Activated T-helper 1 cell treated with anti-CD3 and anti-CD28 coated beads, Interleukin-12 subunit alpha, Interleukin-12 subunit beta, Interleukin-2, Interleukin-4 antibody, amounts not matched to agents 30 ng/mL and 10 ng/mL and 1 ng/mL, durations not matched to agents 14 hours and 24 hours and 36 hours (primary cell): ENCODE measurements at regions not wholly inside any gene's neighbourhood (a gene's known extent, or its start where the extent isn't known, plus 50 kb on each side); places are given as distances from the start of the nearest gene placed in this dataset.

ENCODE experiments used
- DNase-seq: peaks from one replicate; pipeline ENCODE4 v3.0.0; 2021; ENCODE audit warnings: low spot score
- H3K27ac Mint-ChIP-seq: one replicate; pipeline ENCODE4 v1.8.0; 2021; ENCODE audit warnings: mild to moderate bottlenecking, mixed read lengths
- H3K27me3 Mint-ChIP-seq: one replicate; pipeline ENCODE4 v1.8.0; 2022; ENCODE audit warnings: mild to moderate bottlenecking, moderate library complexity, mixed read lengths; ENCODE audit not compliant: insufficient read depth
- H3K36me3 Mint-ChIP-seq: one replicate; pipeline ENCODE4 v1.8.0; 2021; ENCODE audit warnings: low read depth, mixed read lengths
- H3K4me1 Mint-ChIP-seq: one replicate; pipeline ENCODE4 v1.8.0; 2021; ENCODE audit warnings: low read depth, mixed read lengths
- H3K4me3 Mint-ChIP-seq: one replicate; pipeline ENCODE4 v1.8.0; 2021; ENCODE audit warnings: mild to moderate bottlenecking, moderate library complexity, mixed read lengths
- H3K9me3 Mint-ChIP-seq: one replicate; pipeline ENCODE4 v1.8.0; 2021; ENCODE audit warnings: mixed read lengths
- intact Hi-C: fragments of 100-400 bp; cut with micrococcal nuclease; formaldehyde crosslinking; loops from one replicate; pipeline ENCODE4 v1.15.1; 2024

DNA sequence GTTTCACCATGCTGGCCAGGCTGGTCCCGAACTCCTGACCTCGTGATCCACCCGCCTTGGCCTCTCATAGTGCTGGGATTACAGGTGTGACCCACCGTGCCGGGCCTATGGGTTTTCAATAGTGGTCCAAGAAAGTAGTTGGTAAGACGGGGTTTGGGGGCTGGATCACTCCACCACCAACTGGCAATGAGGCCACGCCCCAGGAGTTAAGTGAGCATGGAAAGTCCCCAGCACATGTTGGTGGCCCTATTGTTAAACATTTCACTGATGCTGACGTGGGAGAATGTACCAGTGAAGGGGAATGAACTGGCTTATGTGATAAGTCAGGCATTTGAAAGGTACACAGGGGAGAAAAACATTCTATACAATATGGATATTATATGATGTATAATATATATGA is 80.4 kb downstream of the CHRD start:
- intact Hi-C loops: no loop called here
- Mint-ChIP-seq H3K4me1 (no peaks in the 10 kb centered on the region), H3K27ac (no peak overlapping the region), H3K27me3 (peaks cover 3% of the 10 kb centered on the region), H3K4me3 (no peak overlapping the region), H3K36me3 (no peaks in the 10 kb centered on the region), H3K9me3 (no peaks in the 10 kb centered on the region)
- DNase-seq: no peak

- no peak overlapping the region for H3K4me3 Mint-ChIP-seq
- no peak overlapping the region for H3K27ac Mint-ChIP-seq
- no peaks in the 10 kb centered on the region for H3K9me3 Mint-ChIP-seq
- intact Hi-C loops: no loop called here
- H3K27me3 Mint-ChIP-seq: peaks cover 4% of the 10 kb centered on the region
- H3K4me1 Mint-ChIP-seq: no peaks in the 10 kb centered on the region
- no peak for DNase-seq
- H3K36me3 Mint-ChIP-seq: no peaks in the 10 kb centered on the region
Observed at GRCh38 chr3:184461219-184461618, 81.4 kb downstream of the CHRD start.

GRCh38 chr3:184465883-184466412 is 86.1 kb downstream of the CHRD start:
- H3K9me3 Mint-ChIP-seq: no peaks in the 10 kb centered on the region
- H3K27me3 Mint-ChIP-seq: peaks cover 15% of the 10 kb centered on the region
- no peaks in the 10 kb centered on the region for H3K36me3 Mint-ChIP-seq
- intact Hi-C loops: no loop called here
- no peak for DNase-seq
- H3K27ac Mint-ChIP-seq: no peak overlapping the region
- H3K4me1 Mint-ChIP-seq: peaks cover 4% of the 10 kb centered on the region
- H3K4me3 Mint-ChIP-seq: no peak overlapping the region

- H3K9me3 Mint-ChIP-seq: no peaks in the 10 kb centered on the region
- H3K4me1 Mint-ChIP-seq: peaks cover 4% of the 10 kb centered on the region
- no peak overlapping the region for H3K4me3 Mint-ChIP-seq
- H3K27me3 Mint-ChIP-seq: peaks cover 15% of the 10 kb centered on the region
- intact Hi-C loops: no loop called here
- no peak for DNase-seq
- no peaks in the 10 kb centered on the region for H3K36me3 Mint-ChIP-seq
- no peak overlapping the region for H3K27ac Mint-ChIP-seq
Observed at GRCh38 chr3:184466413-184466960, 86.6 kb downstream of the CHRD start.

DNA sequence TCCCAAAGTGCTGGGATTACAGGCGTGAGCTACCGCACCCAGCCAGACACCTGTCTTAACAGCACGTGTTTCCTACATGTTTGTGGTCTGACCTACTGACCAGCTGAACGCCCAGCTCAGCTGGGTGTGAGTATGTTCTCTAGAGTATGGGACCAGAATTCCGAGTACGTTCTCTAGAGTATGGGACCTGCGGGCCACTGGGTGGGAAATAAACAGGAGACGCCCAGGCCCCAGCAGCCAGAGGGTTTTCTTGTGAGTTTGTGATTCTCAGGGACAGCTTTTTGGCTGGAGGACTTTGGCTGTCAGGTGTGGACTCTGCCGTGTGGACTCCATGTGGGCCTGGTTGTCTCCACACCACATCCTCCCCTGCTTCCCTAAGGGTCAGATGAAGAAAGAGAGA is 87.3 kb downstream of the CHRD start:
- H3K9me3 Mint-ChIP-seq: no peaks in the 10 kb centered on the region
- H3K27ac Mint-ChIP-seq: no peak overlapping the region
- H3K27me3 Mint-ChIP-seq: peaks cover 17% of the 10 kb centered on the region
- H3K4me3 Mint-ChIP-seq: no peak overlapping the region
- DNase-seq: no peak
- peaks cover 4% of the 10 kb centered on the region for H3K4me1 Mint-ChIP-seq
- intact Hi-C loops: no loop called here
- H3K36me3 Mint-ChIP-seq: no peaks in the 10 kb centered on the region

DNA sequence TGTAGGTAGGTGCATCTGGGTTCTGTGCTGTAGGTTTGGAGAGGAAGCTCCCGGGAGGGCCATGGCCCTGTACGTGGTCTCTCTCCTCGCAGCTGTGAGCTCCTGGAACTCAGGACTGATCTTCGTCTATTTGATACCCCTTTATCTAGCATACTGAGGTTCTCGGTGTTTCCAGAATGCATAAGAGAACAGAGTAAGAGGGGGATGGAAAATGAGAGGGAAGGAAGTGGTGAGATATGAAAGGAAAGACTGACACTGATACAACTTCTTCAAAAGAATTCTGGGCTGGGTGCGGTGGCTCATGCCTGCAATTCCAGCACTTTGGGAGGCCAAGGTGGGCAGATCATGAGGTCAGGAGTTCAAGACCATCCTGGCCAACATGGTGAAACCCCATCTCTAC is 90.7 kb downstream of the CHRD start:
- peaks cover 4% of the 10 kb centered on the region for H3K4me1 Mint-ChIP-seq
- no peak overlapping the region for H3K27ac Mint-ChIP-seq
- no peaks in the 10 kb centered on the region for H3K9me3 Mint-ChIP-seq
- peaks cover 26% of the 10 kb centered on the region for H3K27me3 Mint-ChIP-seq
- no peak overlapping the region for H3K4me3 Mint-ChIP-seq
- intact Hi-C loops: no loop called here
- DNase-seq: no peak
- H3K36me3 Mint-ChIP-seq: no peaks in the 10 kb centered on the region

DNA sequence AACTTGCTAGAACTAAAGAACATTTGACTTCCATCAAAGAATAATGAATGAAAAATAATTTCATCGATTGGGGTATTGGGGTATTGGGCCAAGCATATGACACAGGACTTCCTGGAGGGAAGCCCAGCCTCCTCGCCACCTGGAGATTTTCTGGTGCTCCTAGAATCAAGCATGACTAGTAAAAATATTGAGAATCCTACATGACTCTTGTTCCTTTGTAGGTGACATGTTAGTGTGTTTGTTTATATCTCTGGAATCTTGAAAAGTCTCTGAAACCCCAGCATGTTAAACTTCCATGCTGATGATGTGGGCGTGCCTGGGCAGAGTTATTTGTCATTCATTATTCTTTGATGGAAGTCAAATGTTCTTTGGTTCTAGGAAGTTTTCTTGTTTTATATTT is 90.1 kb upstream of the EPHB3 start:
- Mint-ChIP-seq H3K4me3 (no peak overlapping the region), H3K9me3 (no peaks in the 10 kb centered on the region), H3K27ac (no peak overlapping the region), H3K4me1 (peaks cover 4% of the 10 kb centered on the region), H3K27me3 (peaks cover 28% of the 10 kb centered on the region), H3K36me3 (no peaks in the 10 kb centered on the region)
- intact Hi-C loops: no loop called here
- no peak for DNase-seq

DNA sequence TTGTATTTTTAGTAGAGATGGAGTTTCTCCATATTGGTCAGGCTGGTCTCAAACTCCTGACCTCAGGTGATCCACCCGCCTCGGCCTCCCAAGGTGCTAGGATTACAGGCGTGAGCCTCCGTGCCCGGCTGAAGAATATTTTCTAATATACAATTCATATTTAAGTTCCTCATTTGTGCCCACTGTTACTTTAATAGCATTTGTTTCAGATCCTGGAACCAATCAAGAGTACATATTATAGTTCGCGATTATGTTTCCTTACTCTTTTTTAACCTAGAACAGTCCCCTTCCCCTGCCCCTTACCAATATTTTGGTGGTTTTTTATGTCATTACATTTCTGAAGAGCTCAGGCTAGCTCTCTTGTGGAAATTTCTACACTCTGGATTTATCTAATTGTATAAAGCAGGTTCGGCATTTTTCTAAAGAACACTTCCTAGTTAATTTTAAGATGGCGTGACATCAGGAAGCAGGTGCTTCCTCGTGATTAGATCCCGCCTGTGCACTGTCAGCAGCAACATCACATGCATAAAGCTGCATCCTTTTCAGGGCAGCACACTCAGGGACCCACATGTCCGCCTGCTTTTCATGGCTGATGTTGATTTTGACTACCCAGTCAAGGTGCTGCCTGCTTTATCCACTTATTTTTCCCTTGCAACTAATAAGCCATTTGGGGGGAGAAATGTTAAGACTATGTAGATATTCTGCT is 88.7 kb upstream of the EPHB3 start:
- Mint-ChIP-seq H3K27ac (no peak overlapping the region), H3K4me1 (peaks cover 4% of the 10 kb centered on the region), H3K4me3 (no peak overlapping the region), H3K36me3 (no peaks in the 10 kb centered on the region), H3K9me3 (no peaks in the 10 kb centered on the region), H3K27me3 (peaks cover 30% of the 10 kb centered on the region)
- intact Hi-C loops: no loop called here
- DNase-seq: no peak

GRCh38 chr3:184474897-184475296 is 86.7 kb upstream of the EPHB3 start:
- no peak overlapping the region for H3K27ac Mint-ChIP-seq
- no peaks in the 10 kb centered on the region for H3K36me3 Mint-ChIP-seq
- no peak overlapping the region for H3K4me3 Mint-ChIP-seq
- no peak for DNase-seq
- H3K27me3 Mint-ChIP-seq: peaks cover 25% of the 10 kb centered on the region
- intact Hi-C loops: no loop called here
- H3K4me1 Mint-ChIP-seq: peaks cover 4% of the 10 kb centered on the region
- no peaks in the 10 kb centered on the region for H3K9me3 Mint-ChIP-seq

GRCh38 chr3:184477940-184478339 is 83.6 kb upstream of the EPHB3 start:
- DNase-seq: no peak
- no peaks in the 10 kb centered on the region for H3K36me3 Mint-ChIP-seq
- H3K27ac Mint-ChIP-seq: no peak overlapping the region
- H3K4me3 Mint-ChIP-seq: no peak overlapping the region
- intact Hi-C loops: no loop called here
- H3K4me1 Mint-ChIP-seq: no peaks in the 10 kb centered on the region
- H3K9me3 Mint-ChIP-seq: no peaks in the 10 kb centered on the region
- H3K27me3 Mint-ChIP-seq: peaks cover 19% of the 10 kb centered on the region

DNA sequence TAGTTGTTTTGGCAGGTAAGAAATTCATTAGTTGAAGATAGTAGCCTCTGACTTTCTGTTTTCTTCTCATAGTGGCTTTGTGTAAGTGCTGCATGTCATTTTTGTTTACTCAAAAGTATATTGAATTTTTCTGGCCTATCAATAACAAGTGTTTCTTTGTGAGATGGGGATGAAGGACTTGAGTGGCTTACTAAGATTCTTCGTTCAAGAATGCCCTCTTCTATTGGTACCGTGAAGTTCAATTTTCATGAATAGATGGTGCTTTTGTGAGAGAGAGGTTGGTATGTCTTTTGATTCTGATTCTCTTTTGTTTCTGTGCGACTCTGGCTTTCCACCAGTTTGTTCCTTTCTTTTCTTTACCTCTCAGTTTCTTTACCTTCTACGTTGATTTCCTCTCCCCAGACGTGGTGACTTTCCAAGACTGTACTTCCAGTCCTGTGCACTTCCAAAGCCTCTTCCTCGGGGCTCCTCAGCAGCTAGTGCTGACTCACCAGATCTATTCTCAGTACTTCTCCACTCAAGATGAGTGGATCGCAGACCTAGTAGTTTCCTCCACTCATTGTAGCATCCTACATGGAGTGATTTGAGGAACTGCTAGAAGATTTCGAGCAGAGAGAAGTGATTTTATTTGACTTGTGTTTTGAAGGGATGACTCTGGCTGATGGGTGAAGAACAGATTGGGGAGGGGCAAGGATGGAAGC is 82.0 kb upstream of the EPHB3 start:
- Mint-ChIP-seq H3K4me1 (no peaks in the 10 kb centered on the region), H3K27me3 (peaks cover 13% of the 10 kb centered on the region), H3K4me3 (no peak overlapping the region), H3K9me3 (no peaks in the 10 kb centered on the region), H3K36me3 (no peaks in the 10 kb centered on the region), H3K27ac (no peak overlapping the region)
- DNase-seq: no peak
- intact Hi-C loops: no loop called here

DNA sequence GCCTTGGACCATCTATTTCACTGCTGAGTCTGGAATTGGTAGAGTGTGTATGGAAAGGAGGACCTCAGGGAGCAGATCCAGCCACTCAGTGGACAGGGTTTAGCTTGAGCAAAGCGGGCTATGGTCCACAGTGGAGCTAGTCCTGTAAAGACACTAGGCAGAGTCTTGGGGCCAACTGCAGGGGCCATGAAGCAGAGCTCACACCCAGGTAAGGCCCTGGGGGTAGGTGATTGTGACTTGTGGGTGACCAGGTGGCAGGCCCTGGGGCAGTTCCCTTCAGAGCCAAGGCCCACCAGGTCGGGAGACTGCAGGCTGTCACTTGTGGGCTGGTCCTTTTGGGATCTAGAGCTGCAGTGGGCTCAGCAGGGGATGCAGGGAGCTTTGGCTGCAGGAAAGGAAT is 80.8 kb upstream of the EPHB3 start:
- DNase-seq: no peak
- peaks cover 18% of the 10 kb centered on the region for H3K27me3 Mint-ChIP-seq
- intact Hi-C loops: no loop called here
- H3K4me1 Mint-ChIP-seq: no peaks in the 10 kb centered on the region
- H3K4me3 Mint-ChIP-seq: no peak overlapping the region
- H3K27ac Mint-ChIP-seq: no peak overlapping the region
- no peaks in the 10 kb centered on the region for H3K9me3 Mint-ChIP-seq
- H3K36me3 Mint-ChIP-seq: no peaks in the 10 kb centered on the region

GRCh38 chr3:184481984-184482671 is 79.5 kb upstream of the EPHB3 start:
- no peaks in the 10 kb centered on the region for H3K4me1 Mint-ChIP-seq
- no peaks in the 10 kb centered on the region for H3K9me3 Mint-ChIP-seq
- intact Hi-C loops: no loop called here
- H3K36me3 Mint-ChIP-seq: no peaks in the 10 kb centered on the region
- no peak overlapping the region for H3K4me3 Mint-ChIP-seq
- H3K27me3 Mint-ChIP-seq: peaks cover 14% of the 10 kb centered on the region
- no peak overlapping the region for H3K27ac Mint-ChIP-seq
- no peak for DNase-seq
